ENCODE measurements at regions not wholly inside any gene's neighbourhood (a gene's known extent, or its start where the extent isn't known, plus 50 kb on each side); places are given as distances from the start of the nearest gene placed in this dataset.

DNA sequence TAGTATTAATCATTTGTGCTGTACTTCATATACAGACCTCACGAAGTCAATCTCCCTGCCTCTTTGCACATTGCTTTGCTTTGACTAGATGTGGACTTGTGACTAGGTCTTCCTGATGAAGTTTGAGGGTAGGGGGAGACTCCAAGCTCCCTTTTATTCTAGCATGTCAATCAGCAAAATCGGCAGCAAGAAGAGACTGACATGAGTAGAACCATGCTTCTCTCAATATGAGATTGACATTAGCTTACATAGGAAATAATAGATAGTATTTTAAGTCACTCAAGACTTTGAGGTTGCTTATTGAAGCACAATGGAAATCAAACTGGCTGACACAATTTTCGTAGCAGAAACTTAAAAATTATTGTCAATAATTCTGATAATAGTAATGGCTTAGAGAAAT, 866.4 kb upstream of the ADAMTS5 start:
- no peak for DNase-seq

DNA sequence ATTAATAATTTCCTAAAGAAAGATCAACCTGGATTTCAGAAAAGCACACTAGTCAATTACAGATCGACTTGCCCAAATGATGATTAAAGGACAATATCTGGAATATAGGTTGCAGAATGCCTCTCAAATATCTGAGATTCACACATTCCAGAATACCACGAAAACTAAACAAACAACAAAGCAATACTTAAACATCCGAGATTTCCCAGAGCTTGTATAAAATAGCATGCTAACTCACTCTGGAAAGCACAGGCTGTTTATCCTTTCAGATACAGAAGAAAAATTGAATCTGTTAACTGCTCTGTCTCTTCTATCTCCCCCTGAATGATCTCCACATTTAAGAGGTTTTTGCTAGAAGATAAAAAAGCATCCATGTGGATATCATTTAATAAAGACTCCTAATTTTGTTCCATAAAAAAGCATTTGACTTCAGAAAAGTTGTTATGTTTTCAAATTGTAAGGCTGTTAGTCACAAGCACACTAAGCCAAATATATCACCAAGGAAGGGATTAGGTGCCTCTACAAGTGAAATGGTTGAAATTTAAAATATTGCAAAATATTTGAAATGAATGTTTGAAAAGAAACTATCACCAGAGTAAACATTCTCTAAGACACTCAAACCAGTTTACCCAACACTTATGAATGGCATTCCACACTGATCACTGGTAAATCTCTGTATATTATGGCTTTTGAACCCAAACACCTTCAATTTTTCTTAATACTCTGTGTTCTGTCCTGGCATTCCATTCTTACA, 865.1 kb upstream of the ADAMTS5 start:
- no peak for DNase-seq

GRCh38 chr21:27831177-27831576, 864.3 kb upstream of the ADAMTS5 start:
- no peak for DNase-seq

DNA sequence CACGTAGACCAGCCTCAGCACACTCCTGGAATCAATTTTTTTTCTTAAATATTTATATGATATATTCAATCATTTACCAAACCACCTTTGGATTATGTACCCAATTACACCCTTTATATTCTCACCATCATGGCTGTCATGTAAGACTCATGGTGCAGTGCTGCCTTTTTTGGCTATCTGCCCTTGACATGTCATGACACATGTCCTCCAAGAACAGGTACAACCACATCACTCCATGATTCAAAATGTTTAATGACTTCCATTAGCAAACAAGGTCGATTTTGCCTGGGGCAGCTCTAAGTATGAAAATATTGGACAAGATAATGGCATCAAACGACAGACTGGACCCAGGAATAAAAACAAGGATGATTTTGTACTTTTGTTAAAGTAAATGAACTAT, 861.1 kb upstream of the ADAMTS5 start:
- DNase-seq: no peak

- no peak for DNase-seq
These were observed 858.1 kb upstream of the ADAMTS5 start for GRCh38 chr21:27825035-27825434.

- no peak for DNase-seq
These were observed 856.8 kb upstream of the ADAMTS5 start for GRCh38 chr21:27823652-27824201.

DNA sequence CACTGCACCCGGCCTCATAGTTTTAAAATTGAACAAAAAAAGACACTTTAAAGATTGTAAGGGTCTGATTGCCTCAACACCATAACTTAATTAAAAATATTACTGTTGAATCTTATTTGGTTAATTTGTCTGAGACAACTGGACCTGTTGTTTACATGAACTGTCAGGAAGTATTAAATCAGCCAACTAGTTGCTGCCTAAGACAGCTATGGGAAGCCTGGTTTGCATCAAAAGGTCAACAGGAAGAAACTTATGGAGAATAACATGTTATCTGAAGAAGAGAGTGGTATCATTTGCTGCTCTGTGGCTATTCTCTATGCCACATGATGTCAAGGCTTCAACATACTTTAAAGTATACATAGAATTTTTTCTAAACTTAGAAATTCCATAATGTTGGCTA, 853.5 kb upstream of the ADAMTS5 start:
- DNase-seq: no peak

DNA sequence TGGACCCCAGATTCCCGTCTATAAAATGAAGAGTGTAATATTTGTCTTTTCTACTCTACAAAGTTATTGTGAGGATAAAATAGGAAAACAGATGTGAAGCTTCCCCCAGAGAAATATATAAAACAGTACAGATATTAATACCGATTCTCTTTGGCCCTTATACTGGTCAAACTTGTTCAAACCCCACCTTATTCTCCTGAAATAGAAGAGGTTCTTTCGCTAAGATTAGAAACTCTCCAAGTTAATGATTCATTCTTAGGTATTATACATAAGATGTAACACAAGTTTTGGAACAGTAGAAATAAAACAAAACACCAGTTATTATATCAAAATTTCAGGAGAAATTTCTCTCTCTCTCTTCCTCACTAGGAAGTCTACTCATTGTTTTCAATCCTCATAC, 852.4 kb upstream of the ADAMTS5 start:
- no peak for DNase-seq

- no peak for DNase-seq
These were observed 852.0 kb upstream of the ADAMTS5 start for GRCh38 chr21:27818847-27819246.

- no peak for DNase-seq
These were observed 851.2 kb upstream of the ADAMTS5 start for GRCh38 chr21:27817902-27818623.

- DNase-seq: no peak
These were observed 850.2 kb upstream of the ADAMTS5 start for GRCh38 chr21:27817074-27817473.

GRCh38 chr21:27816301-27816700, 849.4 kb upstream of the ADAMTS5 start:
- DNase-seq: no peak

- no peak for DNase-seq
These were observed 847.3 kb upstream of the ADAMTS5 start for GRCh38 chr21:27814226-27814625.

GRCh38 chr21:27813750-27814149, 846.9 kb upstream of the ADAMTS5 start:
- DNase-seq: peak; percentile 61

- DNase-seq: no peak
These were observed 846.5 kb upstream of the ADAMTS5 start for GRCh38 chr21:27813344-27813743.

GRCh38 chr21:27812279-27812678, 845.4 kb upstream of the ADAMTS5 start:
- DNase-seq: no peak

GRCh38 chr21:27808923-27809322, 842.0 kb upstream of the ADAMTS5 start:
- no peak for DNase-seq

- DNase-seq: no peak
These were observed 840.7 kb upstream of the ADAMTS5 start for GRCh38 chr21:27807596-27807995.

DNA sequence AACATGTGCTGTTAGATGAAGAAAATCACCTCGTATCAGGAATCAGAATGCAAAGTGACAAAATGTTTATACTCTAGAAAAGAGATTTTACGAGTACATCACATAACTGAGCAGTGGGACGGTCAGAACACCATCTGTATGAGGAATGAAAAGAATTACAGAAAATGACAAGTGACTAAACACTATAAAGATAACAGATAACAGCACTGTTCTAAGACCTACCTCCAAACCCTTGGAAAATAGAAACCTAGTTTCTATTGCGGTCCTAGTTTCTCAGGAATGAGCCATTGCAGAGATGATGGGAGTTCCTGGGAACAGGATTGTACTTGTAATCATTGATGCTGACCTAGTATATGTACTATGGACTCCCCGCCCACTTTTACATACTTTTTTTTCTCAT, 839.4 kb upstream of the ADAMTS5 start:
- DNase-seq: no peak

DNA sequence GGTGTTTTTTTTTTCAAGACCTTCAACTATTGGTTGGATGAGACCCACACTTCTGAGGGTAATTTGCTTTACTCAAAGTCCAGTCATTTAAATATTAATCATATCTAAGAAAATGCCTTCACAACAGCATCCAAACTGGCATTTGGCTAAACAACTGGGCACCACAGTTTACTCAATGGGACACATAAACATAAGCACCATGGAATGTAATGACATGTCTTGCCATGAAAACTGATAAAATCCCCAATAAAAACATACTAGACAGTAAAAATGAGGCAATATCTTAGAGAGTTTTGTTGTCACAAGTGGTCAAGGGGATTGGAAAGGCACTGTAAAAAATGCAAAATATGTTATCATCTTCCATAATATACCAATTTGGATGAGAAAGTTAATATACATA, 838.8 kb upstream of the ADAMTS5 start:
- no peak for DNase-seq

GRCh38 chr21:27804515-27804914, 837.6 kb upstream of the ADAMTS5 start:
- no peak for DNase-seq

- DNase-seq: no peak
These were observed 836.7 kb upstream of the ADAMTS5 start for GRCh38 chr21:27803571-27803970.

DNA sequence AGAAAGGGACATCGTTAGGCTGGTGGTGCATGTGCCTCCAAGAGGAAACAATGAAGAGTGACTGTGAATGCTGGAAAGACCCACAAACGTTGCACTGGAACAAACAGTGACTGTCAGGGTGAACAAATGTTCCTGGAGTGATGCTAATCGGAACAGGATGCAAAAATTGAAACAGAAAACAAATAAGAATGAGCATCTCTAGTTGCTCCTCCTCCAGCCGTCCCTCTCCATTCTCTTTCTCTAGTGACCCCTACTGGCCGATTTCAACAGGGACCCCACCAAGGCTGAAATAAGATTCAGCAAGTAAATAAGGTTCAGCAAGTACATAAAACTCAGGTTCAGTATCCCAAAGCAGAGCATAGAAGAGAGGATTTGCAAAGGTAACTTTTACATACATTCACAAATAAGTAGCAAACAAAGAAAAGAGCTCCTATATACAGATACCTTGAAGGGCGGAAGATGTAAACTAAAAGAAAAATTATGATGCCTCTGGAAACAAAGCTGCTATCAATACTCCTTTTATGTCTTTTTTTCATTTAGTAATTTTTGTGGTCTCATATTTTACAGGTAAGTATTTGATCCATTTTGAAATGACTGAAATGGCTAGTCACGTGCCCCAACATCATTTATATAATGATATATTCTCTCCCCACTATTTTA, 836.1 kb upstream of the ADAMTS5 start:
- DNase-seq: no peak

DNA sequence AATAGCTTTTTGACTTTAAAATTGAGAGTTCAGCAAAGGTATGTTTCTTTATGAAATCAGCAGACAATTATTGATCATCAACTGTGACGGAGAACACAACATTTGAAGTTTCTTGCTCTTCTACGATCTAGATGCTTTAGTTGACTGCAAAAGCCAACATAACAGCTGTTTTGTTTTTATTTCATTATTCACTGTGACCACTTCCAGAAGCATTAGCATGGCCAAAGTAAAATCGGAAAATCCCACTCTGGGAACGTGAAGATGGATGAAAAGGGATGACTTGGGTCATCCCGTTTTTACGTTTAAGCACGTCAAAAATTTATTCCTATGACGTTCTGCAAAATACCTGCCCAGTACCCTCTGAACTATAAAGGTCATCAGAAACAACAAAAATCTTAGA, 833.0 kb upstream of the ADAMTS5 start:
- no peak for DNase-seq

All from right forelimb (tissue), 1 donor.